Stimulated activated CD8-positive, alpha-beta memory T cell treated with anti-CD3 and anti-CD28 coated beads, Interleukin-4, amount 100 ng/mL, for 48 hours (primary cell): ENCODE measurements at regions not wholly inside any gene's neighbourhood (a gene's known extent, or its start where the extent isn't known, plus 50 kb on each side); places are given as distances from the start of the nearest gene placed in this dataset.
"Not testable (repeated sequence)": the region's sequence is repeated elsewhere in the genome, so short reads cannot be mapped to it uniquely, and the experiment has no call there.

ENCODE experiments used
- DNase-seq: peaks from one replicate; pipeline ENCODE4 v3.0.0-alpha.2; 2020

DNA sequence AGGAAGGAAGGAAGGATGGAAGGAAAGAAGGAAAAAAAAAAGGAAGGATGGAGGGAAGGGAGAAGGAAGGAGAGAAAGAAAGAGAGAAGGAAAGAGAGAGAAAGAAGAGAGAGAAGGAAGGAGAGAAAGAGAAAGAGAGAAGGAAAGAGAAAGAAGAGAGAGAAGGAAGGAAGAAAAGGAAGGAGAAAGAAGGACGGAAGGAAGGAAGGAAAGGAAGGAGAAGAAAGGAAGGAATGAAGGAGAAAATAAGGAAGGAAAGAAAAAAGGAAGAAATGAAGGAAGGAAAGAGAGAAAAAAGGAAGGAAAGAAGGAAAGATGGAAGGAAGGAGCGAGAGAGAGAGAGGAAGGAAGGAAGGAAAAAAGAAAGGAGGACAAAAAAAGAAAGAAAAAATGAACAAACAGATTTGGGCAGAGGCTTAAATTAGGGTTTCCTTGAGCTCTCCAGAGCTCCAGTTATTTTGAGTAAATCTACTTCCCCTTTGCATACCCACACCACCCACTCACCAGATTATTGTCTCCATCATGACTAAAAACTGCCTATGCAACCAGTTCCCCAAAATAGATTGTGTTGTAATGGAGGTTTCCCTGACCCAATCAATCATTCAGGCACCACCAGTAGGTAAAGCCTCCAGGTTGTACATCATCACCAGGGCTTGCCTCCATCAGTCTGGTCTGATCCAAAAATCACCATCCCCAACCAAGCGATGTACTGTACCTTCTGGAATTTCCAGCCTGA lies 1722.9 kb upstream of the PCDH10 start:
- no peak for DNase-seq

DNA sequence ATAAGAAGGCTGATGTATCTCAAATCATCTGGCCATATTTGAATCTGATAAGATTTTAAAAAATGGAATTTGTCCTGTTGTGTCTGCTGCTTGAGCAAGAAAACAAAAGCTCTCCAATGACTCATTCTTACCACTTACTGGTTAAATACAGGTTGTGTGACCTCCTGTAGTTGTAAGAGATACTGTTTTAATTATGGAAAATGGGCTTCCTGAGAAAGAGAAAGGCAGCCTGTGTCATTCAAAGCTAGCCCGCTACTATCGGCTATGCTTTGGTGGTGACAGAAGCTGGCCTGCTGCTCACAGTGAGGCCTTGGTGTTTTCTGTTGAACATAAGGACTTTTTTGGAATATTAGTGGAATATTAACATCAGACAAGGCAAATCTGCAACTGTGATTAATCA lies 1722.1 kb upstream of the PCDH10 start:
- DNase-seq = no peak

DNA sequence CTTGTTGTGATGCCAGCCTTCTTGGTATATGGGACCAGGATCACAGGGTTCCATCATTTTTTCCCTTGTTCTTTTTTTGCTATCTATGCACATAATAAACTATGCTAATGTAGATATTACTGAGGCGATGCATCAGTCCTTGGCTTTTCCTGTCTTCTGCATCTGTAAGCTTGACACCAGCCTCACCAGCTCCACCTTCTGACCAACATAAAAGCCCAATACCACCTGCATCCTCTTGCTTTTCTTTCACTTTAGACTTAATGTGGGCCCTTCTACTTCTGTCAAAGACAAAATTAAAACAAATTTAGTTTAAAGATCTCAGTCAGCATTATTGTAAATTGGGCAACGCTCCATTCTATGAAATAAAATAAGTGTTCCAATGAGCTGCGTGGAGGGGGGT lies 1718.8 kb upstream of the PCDH10 start:
- no peak for DNase-seq

DNA sequence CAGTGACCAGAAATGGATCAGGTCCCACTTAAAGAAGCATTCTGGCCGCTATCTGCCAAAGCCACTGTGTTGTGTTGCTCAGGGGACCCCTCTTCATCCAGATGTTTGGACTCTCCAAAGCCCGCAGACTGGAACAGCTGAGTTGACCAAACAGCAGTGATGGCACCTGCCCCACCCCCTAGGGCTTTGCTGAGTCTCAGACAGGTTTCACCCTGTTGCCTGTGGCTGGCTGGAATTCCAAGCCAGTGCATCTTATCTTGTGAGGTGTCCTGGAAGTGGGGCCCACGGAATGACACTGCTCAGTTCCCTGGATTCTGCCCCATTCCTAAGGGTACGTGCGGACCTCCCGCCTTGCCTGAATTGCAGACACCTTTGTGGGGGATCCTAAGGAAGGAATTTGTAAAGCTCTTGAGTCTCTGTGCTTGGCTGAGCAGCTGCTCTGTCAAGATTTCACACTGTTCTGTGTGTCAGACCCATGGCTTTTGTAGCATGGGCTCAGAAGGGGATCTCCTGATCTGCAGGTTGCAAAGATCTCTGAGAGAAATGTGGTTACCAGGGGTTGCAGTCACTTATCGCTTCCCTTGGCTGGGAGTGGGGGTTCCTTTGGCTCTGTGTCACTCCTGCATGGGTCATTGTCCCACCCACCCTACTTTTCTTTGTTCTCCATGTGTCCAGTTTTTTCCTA lies 1707.9 kb upstream of the PCDH10 start:
- DNase-seq = no peak

DNA sequence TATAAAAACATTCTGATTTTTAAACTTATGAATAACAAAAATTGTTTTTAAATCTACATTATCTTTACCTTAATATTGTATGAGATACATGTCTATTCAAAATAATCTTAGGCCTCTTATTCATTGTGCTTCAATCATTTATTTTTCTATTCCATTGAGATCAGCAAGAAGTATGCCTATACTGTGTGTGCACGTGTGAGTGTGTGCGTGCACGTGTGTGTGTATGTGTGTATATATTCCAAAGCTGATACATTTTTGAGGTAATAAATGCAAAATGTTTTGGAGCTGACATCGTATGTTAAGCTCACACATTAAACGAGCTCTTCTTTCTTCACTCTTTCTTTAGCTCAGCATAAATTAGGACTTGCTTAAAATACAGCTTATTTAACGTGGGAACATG lies 1701.2 kb upstream of the PCDH10 start:
- no peak for DNase-seq

DNA sequence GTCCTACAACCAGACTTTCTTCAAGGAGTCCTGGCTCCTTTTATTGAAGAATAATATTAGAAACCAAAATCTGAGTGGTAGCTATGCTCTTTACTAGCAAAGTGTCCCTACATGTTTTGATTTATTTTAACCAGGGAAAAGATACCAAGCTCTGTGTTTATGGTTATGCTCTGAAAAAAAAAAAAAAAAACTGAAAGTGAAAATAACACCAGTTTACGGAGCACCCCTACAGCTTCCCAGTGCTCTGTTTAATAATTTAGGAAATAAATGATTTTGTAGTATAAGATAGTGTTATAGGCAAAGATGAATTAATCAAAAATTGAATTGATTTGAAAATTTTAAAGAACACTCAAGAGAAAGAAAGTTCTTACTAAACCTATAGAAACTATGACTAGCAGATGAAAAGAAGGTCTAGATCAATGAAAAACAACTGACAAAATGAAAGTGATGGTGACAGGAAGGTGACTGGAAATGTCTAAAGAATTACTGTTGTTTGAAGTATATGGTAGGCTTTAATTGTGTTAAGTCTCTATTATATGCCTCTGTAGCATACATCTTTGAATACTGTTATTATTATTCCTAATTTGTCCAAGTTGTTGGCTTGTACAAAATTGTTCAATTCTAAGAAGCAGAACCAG lies 1698.4 kb upstream of the PCDH10 start:
- no peak for DNase-seq

DNA sequence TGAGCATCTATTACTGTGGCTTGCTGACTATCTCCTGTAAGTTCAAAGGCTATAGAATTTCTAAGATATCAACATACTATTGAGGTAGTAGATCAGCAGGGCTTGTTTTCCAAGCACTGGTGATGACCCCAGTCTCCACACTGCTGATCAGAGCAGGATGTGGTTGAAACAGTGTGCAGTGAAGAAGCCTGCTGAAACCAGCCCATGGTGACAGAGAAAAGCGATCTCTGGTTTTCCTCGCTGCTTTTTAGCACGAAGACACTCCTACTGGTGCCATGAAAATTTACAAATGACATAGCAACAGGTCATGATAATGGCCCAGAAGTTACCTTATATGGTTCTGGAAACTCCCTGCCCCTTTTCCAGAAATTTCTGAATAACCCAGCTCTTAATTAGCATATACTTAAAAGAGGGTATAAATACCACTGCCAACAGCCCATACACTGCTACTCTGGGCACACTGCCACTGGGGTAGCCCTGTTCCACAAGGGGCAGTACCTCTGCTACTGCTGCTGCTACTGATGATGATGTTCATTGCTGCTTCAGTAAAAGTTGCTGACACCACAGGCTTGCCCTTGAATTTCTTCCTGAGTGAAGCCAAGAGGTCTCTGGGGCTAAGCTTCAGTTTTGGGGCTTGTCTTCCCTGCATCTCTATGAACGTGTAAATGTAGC lies 1689.5 kb upstream of the PCDH10 start:
- DNase-seq = no peak

DNA sequence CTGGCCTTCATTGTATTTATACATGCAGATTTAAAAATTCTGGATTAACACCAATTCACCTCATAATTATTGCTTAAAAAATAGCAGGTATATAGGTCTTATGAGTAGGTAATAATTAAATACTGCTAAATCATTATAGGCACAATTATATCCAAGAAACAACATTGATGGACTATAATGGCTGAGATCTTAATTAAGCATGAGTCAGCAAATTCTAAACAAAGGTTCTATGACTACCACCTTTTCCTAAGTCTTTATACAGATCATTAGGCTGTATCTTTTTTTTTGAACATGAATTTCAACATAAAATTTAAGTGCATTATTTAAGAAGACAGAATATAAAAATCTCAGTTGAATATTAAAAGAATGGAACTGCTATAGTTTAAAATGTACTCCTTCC lies 1678.7 kb upstream of the PCDH10 start:
- DNase-seq = no peak

DNA sequence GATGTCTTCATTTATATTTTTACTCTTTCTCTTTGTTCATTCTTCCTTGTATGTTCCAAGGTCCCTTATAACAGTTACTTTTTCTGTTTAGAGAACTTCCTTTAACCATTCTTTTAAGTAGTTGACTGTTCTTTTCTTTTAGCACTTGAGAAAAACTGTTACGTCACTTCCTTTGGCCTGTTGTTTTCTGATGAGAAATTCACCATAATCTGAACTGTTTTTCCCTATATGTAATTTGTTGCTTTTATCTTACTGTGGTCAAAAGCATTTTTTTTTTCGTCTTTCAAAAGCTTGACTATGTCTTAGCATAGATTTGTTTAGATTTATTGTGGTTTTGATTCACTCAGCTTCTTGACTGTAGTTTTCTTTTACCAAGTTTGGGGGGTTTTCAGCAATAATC lies 1660.3 kb upstream of the PCDH10 start:
- DNase-seq = no peak

DNA sequence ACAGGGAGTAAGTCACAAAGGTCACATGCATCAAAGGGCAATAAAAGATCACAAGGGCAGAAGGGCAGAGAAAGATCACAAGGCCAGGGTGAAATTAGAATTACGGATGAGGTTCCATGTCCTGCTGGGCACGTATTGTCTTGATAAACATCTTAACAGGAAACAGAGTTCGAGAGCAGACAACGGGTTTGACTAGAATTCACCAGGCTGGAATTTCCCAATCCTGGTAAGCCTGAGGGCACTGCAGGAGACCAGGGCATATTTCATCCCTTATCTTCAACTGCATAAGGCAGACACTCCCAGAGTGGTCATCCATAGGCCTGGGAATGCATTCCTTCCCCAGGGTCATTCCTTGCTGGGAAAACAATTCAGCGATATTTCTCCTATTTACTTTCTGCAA lies 1652.9 kb upstream of the PCDH10 start:
- not testable (repeated sequence) for DNase-seq

DNA sequence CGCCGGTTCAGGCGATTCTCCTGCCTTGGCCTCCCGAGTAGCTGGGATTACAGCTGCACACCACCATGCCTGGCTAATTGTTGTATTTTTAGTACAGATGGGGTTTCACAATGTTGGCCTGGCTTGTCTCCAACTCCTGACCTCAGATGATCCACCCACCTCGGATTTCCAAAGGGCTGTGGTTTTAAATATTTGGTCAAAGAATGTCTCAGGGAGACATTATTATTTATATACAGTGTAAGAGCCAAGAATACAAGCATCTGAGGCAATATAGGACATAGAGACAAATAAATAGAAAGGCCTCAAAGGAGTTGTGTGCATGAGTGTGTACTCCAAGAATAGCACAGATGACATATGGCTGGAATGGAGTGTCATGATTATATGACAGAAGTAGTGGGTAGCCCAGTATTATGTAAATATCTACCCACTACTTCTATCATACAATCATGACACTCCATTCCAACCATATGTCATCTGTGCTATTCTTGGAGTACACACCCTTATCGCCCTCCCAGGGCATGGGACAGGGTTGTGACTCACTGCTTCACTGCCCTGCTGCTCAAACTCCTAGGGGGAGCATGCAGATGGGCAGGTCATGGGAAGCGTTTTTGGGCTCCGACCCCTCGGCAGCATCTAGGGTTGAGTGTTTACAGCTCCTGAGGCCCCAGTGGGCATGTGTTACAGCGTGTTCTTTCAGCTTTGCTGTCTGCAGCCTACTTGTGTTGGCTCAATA lies 1649.8 kb upstream of the PCDH10 start:
- no peak for DNase-seq

DNA sequence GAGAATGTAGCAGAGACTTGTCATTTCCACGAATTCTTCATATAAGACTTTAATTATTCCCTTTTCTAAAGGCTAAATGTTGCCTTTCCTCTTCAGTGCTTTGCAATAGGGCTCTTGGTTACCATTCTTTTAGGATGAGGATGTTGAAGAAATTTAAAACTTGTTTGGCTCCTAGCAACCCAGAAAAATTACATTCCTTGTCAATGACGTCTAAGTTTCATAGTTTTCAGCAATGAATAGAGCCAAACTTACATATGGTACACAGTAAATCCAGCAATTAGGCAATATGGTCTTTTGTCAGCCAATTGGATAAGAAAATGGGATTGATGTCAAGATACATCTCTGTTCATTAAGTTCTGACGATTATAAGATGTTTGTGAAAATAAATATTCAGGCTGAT lies 1639.6 kb upstream of the PCDH10 start:
- DNase-seq = no peak

DNA sequence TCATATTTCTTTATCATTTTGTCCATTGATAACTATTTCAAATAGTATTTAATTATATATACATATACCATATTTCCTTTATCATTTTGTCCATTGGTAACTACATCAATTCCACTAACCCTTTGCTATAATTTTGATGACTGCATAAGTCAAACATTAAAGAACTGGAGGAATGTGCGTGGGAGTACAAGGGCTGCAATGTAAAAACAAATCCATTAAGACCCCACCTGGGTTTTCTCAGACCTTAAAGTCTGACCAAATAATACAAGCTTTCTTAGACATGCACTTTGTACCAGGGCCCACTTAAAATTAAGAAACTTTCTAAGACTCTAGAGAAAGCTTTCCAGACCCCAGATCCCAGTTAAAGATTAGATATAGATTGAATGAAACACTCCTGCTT lies 1622.4 kb upstream of the PCDH10 start:
- DNase-seq = no peak

DNA sequence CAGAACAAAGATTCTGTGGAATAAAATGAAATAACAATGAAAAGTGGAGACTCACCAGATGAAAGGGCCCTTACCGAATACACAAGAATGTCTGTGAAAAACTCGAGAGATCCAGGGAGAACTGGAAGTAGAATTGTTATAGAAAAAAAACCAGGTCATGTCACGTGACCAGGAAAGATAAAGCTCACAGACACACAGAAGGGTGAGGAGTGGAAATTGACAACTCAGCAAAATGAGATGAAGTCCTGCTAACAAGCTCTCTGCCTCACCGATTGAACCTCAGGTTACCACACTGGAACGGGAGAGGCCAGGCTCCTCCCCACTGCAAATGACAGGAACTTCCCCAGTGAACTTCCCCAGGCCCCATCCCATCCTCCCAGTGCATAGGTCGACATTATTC lies 1618.0 kb upstream of the PCDH10 start:
- DNase-seq = no peak

DNA sequence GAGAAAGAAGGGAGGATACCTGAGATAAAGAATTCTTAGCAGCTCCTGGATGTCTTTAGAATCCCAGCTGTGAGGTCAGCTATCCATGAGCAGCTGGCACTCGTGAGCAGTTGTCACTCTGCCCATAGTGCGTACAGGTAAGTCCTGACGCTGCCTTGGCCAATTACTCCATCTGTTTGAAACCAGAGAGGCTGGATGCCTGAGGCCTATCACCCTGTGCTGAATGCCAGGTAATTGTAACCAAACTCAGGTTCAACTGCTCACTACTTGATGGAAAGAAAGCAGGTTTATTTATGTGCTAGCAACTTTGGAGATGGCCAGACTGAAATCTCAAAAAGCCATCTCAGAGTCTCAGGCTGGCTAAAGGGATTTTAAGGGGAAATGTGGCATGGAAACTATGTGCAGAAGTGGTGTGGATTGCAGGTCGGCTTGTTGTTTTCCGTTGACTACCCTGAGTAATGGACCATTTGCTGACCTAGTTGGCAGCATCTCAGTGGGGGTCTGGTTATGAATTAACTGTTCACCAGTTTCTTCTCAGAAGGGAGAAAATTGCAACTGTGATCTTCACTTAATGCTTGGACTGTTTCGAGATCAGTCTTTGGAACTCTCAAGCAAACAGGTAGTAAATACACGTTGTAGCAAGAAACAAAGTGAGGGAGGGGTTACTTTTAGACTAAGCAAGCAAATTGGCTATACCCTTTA lies 1614.0 kb upstream of the PCDH10 start:
- no peak for DNase-seq

DNA sequence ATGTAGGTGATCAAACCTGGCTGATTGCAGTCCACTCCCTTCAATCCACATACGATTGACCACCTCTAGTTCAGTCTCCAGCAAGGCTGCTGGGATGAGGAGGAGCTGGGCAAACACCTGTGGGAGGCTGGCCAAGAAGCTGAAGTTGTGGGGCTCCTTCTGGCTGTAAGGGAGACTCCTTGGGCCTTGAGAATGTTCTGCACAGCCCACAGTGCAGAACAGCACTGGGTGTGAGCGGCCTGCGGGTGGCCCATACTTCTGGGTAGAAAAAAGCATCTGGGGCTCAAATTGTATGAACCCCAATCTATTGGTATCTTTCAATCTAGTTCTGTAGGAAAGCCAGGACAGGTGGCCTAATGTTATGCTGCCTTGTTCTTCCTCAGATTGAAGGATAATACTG lies 1608.8 kb upstream of the PCDH10 start:
- no peak for DNase-seq

DNA sequence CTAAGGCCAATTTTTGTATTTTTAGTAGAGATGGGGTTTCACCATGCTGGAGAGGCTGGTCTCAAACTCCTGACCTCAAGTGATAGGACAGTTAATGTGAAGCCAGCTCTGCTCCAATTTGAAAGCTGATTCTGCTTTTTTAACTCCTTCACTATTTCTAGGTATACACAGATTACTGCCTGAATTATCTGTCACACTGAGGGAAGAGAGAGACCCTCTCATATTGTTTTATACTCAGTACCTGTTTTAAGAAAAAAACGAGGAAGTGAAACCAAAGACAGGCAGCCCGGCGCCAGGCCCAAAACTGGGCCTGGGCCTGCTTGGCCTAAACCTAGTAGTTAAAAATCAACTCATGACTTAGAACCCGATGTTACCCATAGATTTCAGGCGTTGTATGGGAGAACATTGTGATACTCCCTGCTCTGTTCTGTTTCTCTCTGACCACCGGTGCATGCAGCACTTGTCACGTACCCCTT lies 1601.5 kb upstream of the PCDH10 start:
- no peak for DNase-seq

DNA sequence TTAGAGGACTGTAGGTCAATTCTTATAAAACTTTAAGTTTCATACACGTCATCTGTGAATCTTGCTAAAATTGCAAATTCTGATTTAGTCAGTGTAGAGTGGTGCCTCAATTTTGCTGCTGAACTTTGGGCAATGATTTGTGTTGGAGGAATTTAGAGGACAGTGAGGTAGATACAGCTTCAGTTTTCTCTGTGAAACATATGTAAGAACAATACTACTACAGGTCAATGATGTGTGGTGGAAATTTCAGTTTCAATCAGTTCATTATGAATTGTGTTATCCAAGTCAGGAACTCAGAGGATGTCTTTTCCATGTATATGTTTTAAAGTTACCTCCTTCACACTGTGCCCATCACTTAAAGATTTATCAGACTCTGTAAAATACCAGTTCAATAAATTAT lies 1597.8 kb upstream of the PCDH10 start:
- DNase-seq = no peak

DNA sequence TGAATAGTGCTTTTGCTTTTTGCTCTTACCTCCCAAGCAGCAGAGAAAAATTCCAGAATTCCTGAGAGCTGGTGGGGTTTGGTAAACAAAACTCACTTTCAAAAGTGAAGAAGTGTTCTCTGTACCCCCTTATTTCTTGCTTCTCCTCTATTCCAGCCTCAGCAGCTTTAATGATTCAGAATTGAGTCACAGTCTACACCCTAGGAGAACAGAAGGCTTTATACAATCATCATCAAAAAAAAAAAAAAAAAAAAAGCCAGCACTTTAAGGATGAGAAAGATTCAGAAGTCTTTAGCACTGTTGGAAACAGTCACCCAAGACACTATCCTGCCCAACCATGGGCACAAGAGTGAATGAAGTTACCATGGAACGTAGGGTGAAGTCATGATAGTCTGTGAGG lies 1583.1 kb upstream of the PCDH10 start:
- DNase-seq = no peak

DNA sequence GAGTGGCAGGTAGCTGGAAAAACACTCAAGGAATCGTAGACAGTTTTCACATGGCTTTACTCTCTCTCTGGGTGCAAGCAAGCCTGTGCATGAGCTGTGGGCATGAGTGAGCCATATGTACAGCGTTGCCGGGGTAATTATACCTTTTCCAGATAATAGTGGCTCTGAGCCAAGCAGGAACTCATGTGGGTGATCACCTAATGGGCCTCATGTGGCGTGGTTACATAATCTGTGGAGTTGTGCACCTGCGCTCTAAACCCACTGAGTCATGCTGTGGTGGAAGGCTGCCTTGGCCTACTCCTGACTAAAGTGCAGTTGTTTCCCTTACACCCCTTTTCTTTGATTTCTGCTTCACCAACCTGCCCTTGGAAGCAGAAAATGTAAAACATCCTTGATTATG lies 1564.5 kb upstream of the PCDH10 start:
- no peak for DNase-seq

DNA sequence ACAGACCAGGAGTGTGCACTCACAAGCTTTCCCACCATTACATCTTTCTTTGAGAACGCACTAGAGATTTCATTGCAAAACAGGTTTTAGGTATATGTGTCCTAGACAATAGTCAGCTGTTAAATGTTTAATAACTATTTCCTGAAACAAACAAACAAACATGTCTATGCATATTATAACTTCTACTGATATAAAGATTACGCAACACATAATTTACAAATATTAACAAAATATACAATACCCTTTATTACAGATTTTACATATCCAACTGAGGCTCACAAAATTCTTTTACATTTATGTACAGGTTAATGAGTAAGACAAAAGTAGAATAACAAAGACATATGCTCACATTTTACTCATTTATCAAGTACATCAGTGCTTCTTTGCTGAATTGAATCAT lies 1554.0 kb upstream of the PCDH10 start:
- no peak for DNase-seq

DNA sequence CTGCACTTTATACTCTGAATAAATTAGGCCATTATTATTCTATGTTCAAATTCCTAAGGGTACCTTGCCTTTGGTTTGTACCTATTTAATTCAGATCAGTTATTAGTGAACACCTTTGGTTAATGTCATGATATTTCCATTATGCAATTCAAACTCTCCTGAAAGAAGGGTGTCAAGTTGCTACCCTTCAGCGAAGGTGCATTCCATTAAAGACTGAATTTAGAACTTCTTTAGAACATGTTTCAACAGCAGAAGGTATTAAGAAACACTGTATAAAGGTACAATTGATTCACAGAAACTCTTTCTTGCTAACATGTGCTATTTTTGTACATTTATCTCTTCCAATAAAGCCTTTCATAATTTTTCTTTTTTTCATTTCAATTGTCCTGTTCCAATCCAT lies 1545.4 kb upstream of the PCDH10 start:
- DNase-seq = no peak
